ENCODE measurements at regions not wholly inside any gene's neighbourhood (a gene's known extent, or its start where the extent isn't known, plus 50 kb on each side); places are given as distances from the start of the nearest gene placed in this dataset.

- TF ChIP-seq ZNF211 (tag by site-specific recombination; IDR thresholded peaks at IDR 0.05; ENCODE audit: low read depth), result no peak
- no peak for TF ChIP-seq ZNF394 (tag by site-specific recombination; IDR thresholded peaks at IDR 0.05; ENCODE audit: borderline replicate concordance)
- TF ChIP-seq ZNF155 (tag by site-specific recombination; IDR thresholded peaks at IDR 0.05), result no peak
- TF ChIP-seq ZBTB49 (tag by site-specific recombination; IDR thresholded peaks at IDR 0.05; ENCODE audit: low read depth), result no peak
- no peak for TF ChIP-seq CTCF (tag by site-specific recombination; IDR thresholded peaks at IDR 0.05)
- TF ChIP-seq ZNF621 (tag by site-specific recombination; IDR thresholded peaks at IDR 0.05), result no peak
- TF ChIP-seq ZNF785 (tag by site-specific recombination; IDR thresholded peaks at IDR 0.05), result no peak
- TF ChIP-seq SALL2 (tag by site-specific recombination; IDR thresholded peaks at IDR 0.05; ENCODE audit: borderline replicate concordance), result no peak
- TF ChIP-seq ATF2 (tag by site-specific recombination; IDR thresholded peaks at IDR 0.05; ENCODE audit: low read depth), result no peak
- no peak for TF ChIP-seq ZSCAN18 (tag by site-specific recombination; IDR thresholded peaks at IDR 0.05)
- no peak for TF ChIP-seq PATZ1 (tag by site-specific recombination; IDR thresholded peaks at IDR 0.05)
Measured at GRCh38 chr12:3958534-3958933, 85.3 kb upstream of the PARP11 start.
